ENCODE measurements at regions not wholly inside any gene's neighbourhood (a gene's known extent, or its start where the extent isn't known, plus 50 kb on each side); places are given as distances from the start of the nearest gene placed in this dataset.

- no peak for DNase-seq (ENCODE audit: low read depth)
- Histone ChIP-seq H3K4me3 (ENCODE audit: low read depth, low read length) (no peak overlapping the region), H3K27me3 (ENCODE audit: control insufficient read depth, insufficient read depth, low read length) (no peaks in the 10 kb centered on the region), H3K36me3 (ENCODE audit: control insufficient read depth, insufficient read depth, low read length) (no peaks in the 10 kb centered on the region)
- no peak for TF ChIP-seq CTCF (IDR thresholded peaks at IDR 0.05; ENCODE audit: insufficient read depth, low read length, poor library complexity, severe bottlenecking)
These were observed 1595.5 kb upstream of the TENM4 start for GRCh38 chr11:81036168-81036870.

- TF ChIP-seq CTCF (IDR thresholded peaks at IDR 0.05; ENCODE audit: insufficient read depth, low read length, poor library complexity, severe bottlenecking): no peak
- Histone ChIP-seq H3K27me3 (ENCODE audit: control insufficient read depth, insufficient read depth, low read length) (no peaks in the 10 kb centered on the region), H3K4me3 (ENCODE audit: low read depth, low read length) (no peak overlapping the region), H3K36me3 (ENCODE audit: control insufficient read depth, insufficient read depth, low read length) (no peaks in the 10 kb centered on the region)
- DNase-seq (ENCODE audit: low read depth): no peak
These were observed 1593.1 kb upstream of the TENM4 start for GRCh38 chr11:81033779-81034540.

GRCh38 chr11:81032906-81033305, 1592.1 kb upstream of the TENM4 start:
- no peak for DNase-seq (ENCODE audit: low read depth)
- no peaks in the 10 kb centered on the region for H3K27me3 ChIP-seq (ENCODE audit: control insufficient read depth, insufficient read depth, low read length)
- no peak for TF ChIP-seq CTCF (IDR thresholded peaks at IDR 0.05; ENCODE audit: insufficient read depth, low read length, poor library complexity, severe bottlenecking)

GRCh38 chr11:81030186-81030585, 1589.4 kb upstream of the TENM4 start:
- DNase-seq (ENCODE audit: low read depth): peak; percentile 54

More at GRCh38 chr11:81032906-81033305, 1592.1 kb upstream of the TENM4 start:
- no peak overlapping the region for H3K4me3 ChIP-seq (ENCODE audit: low read depth, low read length)
- no peaks in the 10 kb centered on the region for H3K36me3 ChIP-seq (ENCODE audit: control insufficient read depth, insufficient read depth, low read length)

GRCh38 chr11:81026032-81026431, 1585.2 kb upstream of the TENM4 start:
- DNase-seq (ENCODE audit: low read depth): no peak
- Histone ChIP-seq H3K27me3 (ENCODE audit: control insufficient read depth, insufficient read depth, low read length) (no peaks in the 10 kb centered on the region), H3K4me3 (ENCODE audit: low read depth, low read length) (no peak overlapping the region), H3K36me3 (ENCODE audit: control insufficient read depth, insufficient read depth, low read length) (no peaks in the 10 kb centered on the region)
- no peak for TF ChIP-seq CTCF (IDR thresholded peaks at IDR 0.05; ENCODE audit: insufficient read depth, low read length, poor library complexity, severe bottlenecking)

More at GRCh38 chr11:81030186-81030585, 1589.4 kb upstream of the TENM4 start:
- Histone ChIP-seq H3K4me3 (ENCODE audit: low read depth, low read length) (no peak overlapping the region), H3K27me3 (ENCODE audit: control insufficient read depth, insufficient read depth, low read length) (no peaks in the 10 kb centered on the region), H3K36me3 (ENCODE audit: control insufficient read depth, insufficient read depth, low read length) (no peaks in the 10 kb centered on the region)
- no peak for TF ChIP-seq CTCF (IDR thresholded peaks at IDR 0.05; ENCODE audit: insufficient read depth, low read length, poor library complexity, severe bottlenecking)
